ENCODE measurements at regions not wholly inside any gene's neighbourhood (a gene's known extent, or its start where the extent isn't known, plus 50 kb on each side); places are given as distances from the start of the nearest gene placed in this dataset.
A peak's percentile ranks its signal among the peaks of the same experiment; 100 is the strongest.

GRCh38 chr2:146950361-146950760, 894.5 kb upstream of the ACVR2A start:
- no peak for DNase-seq

- no peak for DNase-seq
Observed at GRCh38 chr2:146949400-146949799, 895.4 kb upstream of the ACVR2A start.

- DNase-seq = no peak
Observed at GRCh38 chr2:146944601-146945000, 900.2 kb upstream of the ACVR2A start.

GRCh38 chr2:146939991-146940685, 904.7 kb upstream of the ACVR2A start:
- peak; percentile 80 for DNase-seq

- no peak for DNase-seq
Observed at GRCh38 chr2:146934921-146935320, 909.9 kb upstream of the ACVR2A start.

- DNase-seq = no peak
Observed at GRCh38 chr2:146931109-146931508, 913.7 kb upstream of the ACVR2A start.

- DNase-seq = peak; percentile 57
Observed at GRCh38 chr2:146927080-146927711, 917.6 kb upstream of the ACVR2A start.

GRCh38 chr2:146918280-146918679, 926.5 kb upstream of the ACVR2A start:
- DNase-seq = no peak

- no peak for DNase-seq
Observed at GRCh38 chr2:146917431-146918042, 927.3 kb upstream of the ACVR2A start.

GRCh38 chr2:146916914-146917313, 927.9 kb upstream of the ACVR2A start:
- DNase-seq = no peak

- no peak for DNase-seq
Observed at GRCh38 chr2:146913476-146913875, 931.4 kb upstream of the ACVR2A start.

- no peak for DNase-seq
Observed at GRCh38 chr2:146912536-146912935, 932.3 kb upstream of the ACVR2A start.

GRCh38 chr2:146908776-146909175, 936.1 kb upstream of the ACVR2A start:
- DNase-seq = no peak

- no peak for DNase-seq
Observed at GRCh38 chr2:146898083-146898482, 946.7 kb upstream of the ACVR2A start.

- DNase-seq = no peak
Observed at GRCh38 chr2:146894514-146894913, 950.3 kb upstream of the ACVR2A start.

- no peak for DNase-seq
Observed at GRCh38 chr2:146893500-146894041, 951.3 kb upstream of the ACVR2A start.

GRCh38 chr2:146890491-146890890, 954.3 kb upstream of the ACVR2A start:
- DNase-seq = no peak

- DNase-seq = no peak
Observed at GRCh38 chr2:146879882-146880281, 964.9 kb upstream of the ACVR2A start.

GRCh38 chr2:146874260-146874658, 970.6 kb upstream of the ACVR2A start:
- peak; percentile 24 for DNase-seq

GRCh38 chr2:146873646-146874259, 971.1 kb upstream of the ACVR2A start:
- no peak for DNase-seq

- DNase-seq = no peak
Observed at GRCh38 chr2:146873056-146873455, 971.8 kb upstream of the ACVR2A start.

- no peak for DNase-seq
Observed at GRCh38 chr2:146870691-146871090, 974.1 kb upstream of the ACVR2A start.

GRCh38 chr2:146869328-146869727, 975.5 kb upstream of the ACVR2A start:
- no peak for DNase-seq
